Pulmonary artery endothelial cell (primary cell): ENCODE measurements at regions not wholly inside any gene's neighbourhood (a gene's known extent, or its start where the extent isn't known, plus 50 kb on each side); places are given as distances from the start of the nearest gene placed in this dataset.
"Not testable (repeated sequence)": the region's sequence is repeated elsewhere in the genome, so short reads cannot be mapped to it uniquely, and the experiment has no call there.

ENCODE experiments used
- DNase-seq: peaks from one replicate; pipeline ENCODE4 v3.0.0-alpha.2; 2011; ENCODE audit warnings: low read depth, low spot score

- DNase-seq: no peak
Measured at GRCh38 chr9:87372356-87372851, 125.3 kb upstream of the DAPK1 start.

GRCh38 chr9:87374023-87374919, 123.4 kb upstream of the DAPK1 start:
- DNase-seq: not testable (repeated sequence)

- DNase-seq: no peak
Measured at GRCh38 chr9:87375397-87376073, 122.1 kb upstream of the DAPK1 start.

DNA sequence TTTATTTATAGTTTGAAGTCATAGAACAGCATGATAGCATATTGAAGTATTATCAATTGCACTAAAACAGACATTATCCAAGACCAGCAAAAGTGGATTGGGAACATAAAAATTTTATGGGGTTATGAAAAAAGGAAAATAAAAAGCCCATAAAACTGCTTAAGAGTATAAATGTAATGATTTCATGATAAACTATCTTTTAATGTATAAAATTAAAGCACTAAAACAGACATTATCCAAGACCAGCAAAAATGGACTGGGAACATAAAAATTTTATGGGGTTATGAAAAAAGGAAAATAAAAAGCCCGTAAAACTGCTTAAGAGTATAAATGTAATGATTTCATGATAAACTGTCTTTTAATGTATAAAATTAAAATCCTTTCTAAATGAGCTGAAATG, 119.0 kb upstream of the DAPK1 start:
- no peak for DNase-seq

DNA sequence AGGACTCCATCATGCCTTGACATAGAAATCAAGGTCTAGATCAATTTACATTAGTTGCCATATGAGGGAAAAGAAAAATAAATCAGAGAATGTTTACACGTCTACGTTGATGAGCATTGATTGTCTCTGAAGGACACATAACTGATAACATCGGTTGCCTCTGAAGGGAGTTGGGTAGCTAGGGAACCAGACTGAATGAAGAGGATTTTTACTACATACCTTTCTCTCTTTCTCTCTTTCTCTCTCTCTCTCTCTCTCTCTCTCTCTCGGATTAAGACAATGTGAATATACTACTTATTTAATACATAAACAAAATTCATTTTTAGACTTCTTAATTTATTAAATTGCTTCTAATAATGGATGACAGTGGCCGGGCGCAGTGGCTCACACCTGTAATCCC, 118.4 kb upstream of the DAPK1 start:
- no peak for DNase-seq

DNA sequence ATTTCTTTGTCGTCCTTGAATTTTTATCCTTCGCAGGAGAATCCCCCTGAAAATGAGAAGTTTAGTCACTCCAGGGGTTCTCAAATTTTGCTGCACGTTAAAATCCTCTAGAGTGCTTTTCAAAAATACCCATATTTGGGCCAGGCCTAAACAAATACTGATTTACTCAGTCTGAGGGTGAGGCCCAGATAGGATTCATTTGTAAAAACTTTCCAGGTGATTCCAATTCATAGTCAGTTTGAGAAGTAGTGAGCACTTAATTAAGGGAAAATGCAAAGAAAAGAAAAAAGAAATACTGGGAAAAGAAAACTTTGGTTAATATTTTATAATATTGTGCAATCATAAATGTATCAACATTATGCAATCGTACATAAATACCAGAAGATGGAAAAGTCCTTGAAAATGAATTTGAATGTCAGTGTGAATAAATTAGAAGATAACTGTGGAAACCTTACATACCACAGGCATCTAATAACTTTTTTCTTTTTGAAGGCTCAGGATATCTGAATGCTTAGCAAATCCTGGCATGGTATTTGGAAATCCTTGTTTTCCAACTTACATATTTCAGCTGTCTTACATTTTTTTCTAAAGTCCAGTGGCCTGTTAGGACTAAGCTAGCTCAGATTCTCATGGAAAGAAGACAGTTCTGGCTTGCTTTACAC, 116.5 kb upstream of the DAPK1 start:
- no peak for DNase-seq

GRCh38 chr9:87381746-87382145, 115.9 kb upstream of the DAPK1 start:
- no peak for DNase-seq

DNA sequence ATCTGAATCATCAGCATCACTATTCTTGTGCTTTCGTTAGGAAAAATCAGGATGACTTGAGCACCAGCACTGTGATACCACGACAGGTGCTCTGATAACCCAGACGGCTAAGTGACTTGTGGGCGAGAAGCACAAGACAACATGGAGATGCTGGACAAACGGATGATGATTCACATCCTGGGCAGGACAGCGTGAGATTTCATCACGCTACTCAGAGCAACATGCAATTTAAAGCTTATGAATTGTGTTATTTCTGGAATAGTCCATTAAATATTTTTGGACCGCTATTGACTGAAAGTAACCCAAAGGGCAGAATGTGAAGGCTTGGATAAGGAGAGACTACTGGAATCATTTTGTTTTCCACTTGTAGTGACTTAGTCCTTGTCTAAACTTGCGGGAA, 114.8 kb upstream of the DAPK1 start:
- DNase-seq: no peak

GRCh38 chr9:87383344-87384150, 114.1 kb upstream of the DAPK1 start:
- no peak for DNase-seq

DNA sequence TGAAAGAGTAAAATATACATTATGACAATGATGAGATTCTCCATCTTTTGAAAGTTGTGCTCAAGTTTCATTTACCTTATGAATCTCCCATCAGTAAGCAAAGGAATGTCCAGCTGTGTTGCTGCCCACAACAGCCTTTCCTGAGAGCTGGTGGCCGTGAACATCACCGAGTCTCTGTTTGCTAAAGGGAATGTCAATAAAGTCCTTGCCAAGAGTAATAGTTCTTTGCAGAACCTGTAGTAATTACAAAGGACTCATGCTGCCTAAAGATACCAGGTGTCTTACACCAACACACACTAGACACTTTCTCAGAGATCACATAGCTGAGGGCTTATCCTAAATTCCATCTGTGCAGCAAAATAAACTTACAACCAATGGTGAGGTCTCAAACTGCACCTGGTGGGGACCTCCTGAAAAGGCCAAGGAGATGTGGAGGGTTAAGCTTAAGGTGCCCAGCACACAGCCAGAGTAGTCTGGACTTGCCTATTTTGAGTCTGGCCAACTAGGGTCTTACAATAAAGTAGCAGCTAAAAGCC, 111.1 kb upstream of the DAPK1 start:
- DNase-seq: no peak

DNA sequence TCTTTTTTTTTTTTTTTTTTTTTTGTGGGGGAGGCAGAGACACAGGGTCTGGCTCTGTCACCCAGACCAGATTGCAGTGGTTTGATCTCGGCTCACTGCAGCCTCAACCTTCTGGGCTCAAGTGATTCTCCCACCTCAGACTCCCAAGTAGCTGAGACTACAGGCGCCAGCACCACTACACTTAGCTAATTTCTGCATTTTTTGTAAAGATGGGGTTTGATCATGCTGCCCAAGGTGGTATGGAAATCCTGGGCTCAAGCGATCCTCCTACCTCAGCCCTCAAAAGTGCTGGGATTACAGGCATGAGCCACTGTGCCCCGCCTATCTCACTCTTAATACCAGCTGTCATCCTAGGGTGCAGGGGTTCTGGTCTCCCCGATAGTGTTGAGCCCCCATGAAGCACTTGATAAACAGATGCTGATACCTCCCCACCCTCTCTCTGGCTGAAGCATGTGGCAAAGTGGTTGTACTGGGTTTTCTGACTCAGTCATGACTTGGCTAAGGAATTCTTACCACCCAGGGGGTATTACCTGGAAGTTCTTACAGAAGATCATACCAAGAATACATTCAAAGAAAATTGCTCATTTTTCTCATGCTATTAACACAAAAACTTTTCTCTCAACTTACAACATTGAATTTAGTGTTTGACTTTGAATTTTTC, 110.2 kb upstream of the DAPK1 start:
- DNase-seq: no peak

- not testable (repeated sequence) for DNase-seq
Measured at GRCh38 chr9:87388708-87389107, 109.0 kb upstream of the DAPK1 start.

DNA sequence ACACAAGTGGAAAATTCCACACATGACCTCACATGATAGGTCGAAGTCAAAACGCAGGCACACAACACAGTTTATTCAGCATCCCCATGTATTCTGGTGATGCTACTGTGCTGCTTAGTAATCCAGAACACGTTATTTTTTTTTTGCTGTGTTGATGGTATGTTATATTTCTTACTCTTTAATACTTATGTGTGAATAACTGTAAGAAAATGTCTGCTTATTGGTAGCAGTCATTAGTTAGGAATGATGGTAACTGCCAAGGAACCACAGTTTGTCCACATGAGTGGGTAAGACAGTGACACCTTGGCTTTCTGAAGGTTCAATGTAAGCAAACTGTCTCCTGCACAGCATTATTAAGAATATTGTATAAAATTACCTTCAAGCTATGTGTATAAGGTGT, 107.7 kb upstream of the DAPK1 start:
- no peak for DNase-seq

GRCh38 chr9:87390361-87390760, 107.3 kb upstream of the DAPK1 start:
- DNase-seq: no peak

DNA sequence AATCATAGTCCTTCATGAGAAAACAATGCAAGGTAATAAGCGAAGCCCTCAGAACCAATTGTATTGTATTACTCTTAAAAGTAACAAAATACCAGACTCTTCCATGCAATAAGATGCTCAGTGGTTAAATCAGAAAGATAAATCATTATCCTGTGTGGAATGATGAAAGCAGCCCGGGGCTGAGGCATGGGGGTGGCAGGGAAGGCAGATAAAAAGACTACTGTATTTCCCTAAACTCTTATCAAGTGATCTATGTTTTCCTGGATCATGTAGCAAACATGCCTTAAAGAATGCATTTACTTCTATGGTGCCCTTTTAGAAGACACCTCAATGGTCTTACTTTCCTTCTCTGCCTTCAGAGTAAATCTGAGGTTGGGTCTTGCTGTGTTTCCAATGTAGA, 105.6 kb upstream of the DAPK1 start:
- no peak for DNase-seq

DNA sequence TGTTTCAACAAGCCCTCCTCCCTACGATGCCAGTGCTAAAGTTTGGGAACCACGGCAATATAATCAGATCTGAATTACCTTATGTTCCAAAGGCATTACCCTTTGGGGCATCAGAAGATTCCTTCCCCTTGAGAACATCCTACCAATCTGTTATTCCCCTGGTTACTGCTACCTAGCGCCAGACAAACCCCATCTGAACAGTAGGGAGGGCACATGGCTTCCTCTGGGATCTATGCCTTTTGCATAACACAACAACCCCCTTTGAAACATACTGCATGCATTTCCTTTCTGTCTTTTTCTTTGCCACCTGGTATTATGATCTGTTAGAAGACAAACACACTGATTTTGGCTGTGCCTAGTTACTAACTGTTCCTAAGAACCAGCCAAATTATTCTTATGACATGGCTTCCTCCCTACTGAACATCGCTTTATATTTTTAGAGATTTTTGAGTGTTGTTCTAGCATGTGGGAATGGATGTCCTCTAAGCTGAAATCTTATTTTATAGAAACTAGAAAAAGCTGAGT, 103.9 kb upstream of the DAPK1 start:
- DNase-seq: no peak

DNA sequence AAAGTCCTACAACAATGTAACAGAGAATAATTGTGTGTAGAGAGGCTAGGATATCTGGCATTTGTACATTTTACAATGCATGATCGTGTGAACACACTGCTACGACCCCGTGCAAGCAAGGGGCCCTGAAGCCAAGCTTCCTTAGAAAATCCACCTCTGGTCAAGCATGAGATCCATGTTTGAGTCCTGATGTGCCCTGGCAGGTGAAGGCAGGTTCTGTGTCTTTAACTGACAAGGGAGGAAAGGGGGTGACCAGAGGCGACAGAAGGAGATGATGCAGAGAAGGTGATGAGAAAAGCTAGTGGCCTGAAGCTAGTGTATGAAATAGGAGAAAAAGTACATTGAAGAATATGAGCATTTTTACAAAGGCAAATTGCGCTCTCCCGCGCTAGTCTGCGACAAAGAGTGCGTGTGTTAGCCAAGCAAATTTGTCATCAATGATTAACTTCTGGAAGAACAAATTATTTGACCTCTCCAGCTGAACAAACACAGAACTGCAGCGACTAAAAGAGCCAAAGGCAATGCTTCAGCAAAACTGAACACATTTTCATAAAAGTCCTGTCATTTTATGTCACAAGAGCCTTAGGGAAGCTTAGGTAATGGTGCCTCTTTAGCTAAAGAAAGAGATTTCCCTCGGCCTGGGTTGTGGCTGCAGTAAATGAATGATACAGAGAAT, 101.7 kb upstream of the DAPK1 start:
- DNase-seq: no peak

- DNase-seq: no peak
Measured at GRCh38 chr9:87401681-87402080, 96.0 kb upstream of the DAPK1 start.

GRCh38 chr9:87402537-87402936, 95.1 kb upstream of the DAPK1 start:
- no peak for DNase-seq
